GM12892 (cell line): ENCODE measurements at regions not wholly inside any gene's neighbourhood (a gene's known extent, or its start where the extent isn't known, plus 50 kb on each side); places are given as distances from the start of the nearest gene placed in this dataset.

ENCODE experiments used
- POLR2A ChIP-seq: IDR thresholded peaks from 2 replicates; pipeline ENCODE4 v1.6.1; 2011; ENCODE audit warnings: low read depth, low read length, control low read depth
- POLR2AphosphoS5 ChIP-seq: IDR thresholded peaks from 2 replicates; pipeline ENCODE4 v1.6.1; 2011; ENCODE audit warnings: low read depth, low read length, control low read depth

DNA sequence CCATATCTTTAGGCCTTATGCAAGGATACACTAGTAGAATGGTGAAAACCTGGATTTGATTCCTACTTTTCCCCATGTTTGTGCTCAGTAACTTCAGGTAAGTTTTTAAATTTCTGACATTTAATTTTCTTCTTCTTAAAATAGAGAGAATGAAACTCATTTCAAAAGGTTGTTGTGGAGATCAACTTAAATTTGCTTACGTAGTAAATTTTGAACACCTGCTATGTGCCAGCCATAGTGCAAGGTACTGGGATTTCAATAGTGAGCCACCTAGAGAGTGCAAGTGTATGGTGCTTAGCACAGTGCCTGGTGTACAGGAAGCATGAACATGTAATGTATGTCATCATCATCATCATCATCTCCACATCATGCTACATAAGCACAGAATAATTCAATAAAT is 73.6 kb upstream of the SMIM36 start:
- TF ChIP-seq POLR2A (no peak), POLR2AphosphoS5 (no peak)
